Ammon's horn (tissue), 1 donor: ENCODE measurements at regions not wholly inside any gene's neighbourhood (a gene's known extent, or its start where the extent isn't known, plus 50 kb on each side); places are given as distances from the start of the nearest gene placed in this dataset.
"Not testable (repeated sequence)": the region's sequence is repeated elsewhere in the genome, so short reads cannot be mapped to it uniquely, and the experiment has no call there.

Source experiments
- DNase-seq: peaks from one replicate; pipeline ENCODE4 v3.0.0-alpha.2; 2016; ENCODE audit warnings: low spot score

- DNase-seq: no peak
These were observed 376.7 kb downstream of the GLRX3 start for GRCh38 chr10:130512936-130513335.

GRCh38 chr10:130513686-130514476, 377.7 kb downstream of the GLRX3 start:
- no peak for DNase-seq

GRCh38 chr10:130515670-130516069, 379.5 kb downstream of the GLRX3 start:
- DNase-seq: no peak

GRCh38 chr10:130516141-130516735, 380.0 kb downstream of the GLRX3 start:
- no peak for DNase-seq

GRCh38 chr10:130518921-130519320, 382.7 kb downstream of the GLRX3 start:
- not testable (repeated sequence) for DNase-seq

- no peak for DNase-seq
These were observed 383.6 kb downstream of the GLRX3 start for GRCh38 chr10:130519791-130520190.

GRCh38 chr10:130531312-130531711, 395.1 kb downstream of the GLRX3 start:
- no peak for DNase-seq

- DNase-seq: no peak
These were observed 404.9 kb downstream of the GLRX3 start for GRCh38 chr10:130541090-130541489.

GRCh38 chr10:130542761-130543160, 406.6 kb downstream of the GLRX3 start:
- no peak for DNase-seq

GRCh38 chr10:130543794-130544193, 407.6 kb downstream of the GLRX3 start:
- no peak for DNase-seq

- no peak for DNase-seq
These were observed 408.9 kb downstream of the GLRX3 start for GRCh38 chr10:130545122-130545521.

- DNase-seq: no peak
These were observed 409.5 kb downstream of the GLRX3 start for GRCh38 chr10:130545697-130546096.

GRCh38 chr10:130546841-130547240, 410.6 kb downstream of the GLRX3 start:
- no peak for DNase-seq

GRCh38 chr10:130547368-130547767, 411.2 kb downstream of the GLRX3 start:
- DNase-seq: no peak

GRCh38 chr10:130550952-130551674, 414.9 kb downstream of the GLRX3 start:
- no peak for DNase-seq

- DNase-seq: no peak
These were observed 415.5 kb downstream of the GLRX3 start for GRCh38 chr10:130551676-130552075.

GRCh38 chr10:130553826-130554225, 417.6 kb downstream of the GLRX3 start:
- DNase-seq: no peak

- DNase-seq: no peak
These were observed 418.7 kb downstream of the GLRX3 start for GRCh38 chr10:130554701-130555410.

GRCh38 chr10:130555411-130555750, 419.2 kb downstream of the GLRX3 start:
- DNase-seq: no peak

GRCh38 chr10:130557181-130557845, 421.1 kb downstream of the GLRX3 start:
- DNase-seq: no peak

GRCh38 chr10:130558746-130559546, 422.8 kb downstream of the GLRX3 start:
- no peak for DNase-seq
